Tibial artery (tissue), 4 donors: ENCODE measurements at regions not wholly inside any gene's neighbourhood (a gene's known extent, or its start where the extent isn't known, plus 50 kb on each side); places are given as distances from the start of the nearest gene placed in this dataset.
"Not testable (repeated sequence)": the region's sequence is repeated elsewhere in the genome, so short reads cannot be mapped to it uniquely, and the experiment has no call there.

Source experiments
- DNase-seq, 2 donors: peaks; one replicate each; pipeline ENCODE4 v3.0.0-alpha.2; 2019
- H3K27ac ChIP-seq, 2 donors: fragments of 200-600 bp; sonication (generic) in 1 of 2; 1 replicate in 1 of 2; 2 replicates in 1 of 2; pipeline ENCODE4 v1.5.1; 2018 to 2019; ENCODE audit warnings: mild to moderate bottlenecking in 1 of 2
- H3K27me3 ChIP-seq, 2 donors: fragments of 200-600 bp; sonication (generic) in 1 of 2; one replicate each; pipeline versions ENCODE4 v1.5.1 to v1.6.0; 2016 to 2019
- H3K36me3 ChIP-seq, 3 donors: fragments of 200-600 bp; sonication (generic) in 2 of 3; one replicate each; pipeline ENCODE4 v1.5.1; 2016 to 2019; ENCODE audit warnings: mild to moderate bottlenecking in 2 of 3
- H3K4me1 ChIP-seq, 4 donors: fragments of 200-600 bp; sonication (generic) in 2 of 4; 1 replicate in 3 of 4; 2 replicates in 1 of 4; pipeline ENCODE4 v1.5.1; 2016 to 2019
- H3K4me3 ChIP-seq, 2 donors: fragments of 200-600 bp; sonication (generic) in 1 of 2; 1 replicate in 1 of 2; 2 replicates in 1 of 2; pipeline ENCODE4 v1.5.1; 2018 to 2019; ENCODE audit warnings: mild to moderate bottlenecking in 2 of 2
- H3K9me3 ChIP-seq, 3 donors: fragments of 200-600 bp; sonication (generic) in 1 of 3; one replicate each; pipeline ENCODE4 v1.5.1; 2016 to 2019
- CTCF ChIP-seq, 2 experiments: fragments of 200-600 bp in 1 of 2; fragments of 450-650 bp in 1 of 2; IDR thresholded peaks; one replicate each; pipeline ENCODE4 v1.5.1; 2017 to 2019; ENCODE audit warnings: antibody characterized with exemption in 2 of 2, mild to moderate bottlenecking in 1 of 2, moderate library complexity in 1 of 2
- intact Hi-C: fragments of 100-400 bp; cut with DNase I; formaldehyde crosslinking; loops from one replicate; pipeline ENCODE4 v1.15.0; 2023; ENCODE audit warnings: low total_unique reads

DNA sequence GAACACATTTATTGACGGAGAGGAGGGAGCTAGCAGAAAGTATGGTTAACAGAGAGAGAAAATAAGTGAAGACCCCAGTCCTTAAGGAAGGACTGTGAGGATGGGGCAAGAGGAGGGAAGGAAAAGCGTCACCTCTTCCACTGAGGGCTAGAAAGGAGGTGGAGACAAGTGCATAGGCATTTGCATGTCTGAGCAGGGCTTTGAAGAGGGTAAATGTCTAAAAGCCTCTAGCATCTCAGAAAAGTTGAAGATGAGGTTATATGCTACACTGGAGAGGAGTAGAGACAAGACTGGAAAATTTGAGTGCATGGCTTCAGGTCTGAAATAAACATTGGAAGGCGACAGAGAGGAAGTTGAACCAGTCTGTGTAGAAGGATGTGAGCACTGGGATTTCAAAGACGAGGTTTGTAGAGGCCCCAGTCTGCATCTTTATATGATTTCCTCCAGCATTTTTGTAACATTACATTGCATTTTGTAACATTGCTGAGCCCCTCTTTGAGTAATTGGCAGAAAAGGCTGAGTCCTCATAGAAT is 98.5 kb upstream of the IFNG-AS1 start:
- Histone ChIP-seq H3K4me1 (peaks cover 0 to 15% (median 7%) of the 10 kb centered on the region in 4 donors), H3K27ac (no peak overlapping the region), H3K4me3 (no peak overlapping the region), H3K27me3 (no peaks in the 10 kb centered on the region), H3K9me3 (no peaks in the 10 kb centered on the region), H3K36me3 (no peaks in the 10 kb centered on the region)
- no peak for TF ChIP-seq CTCF (IDR thresholded peaks at IDR 0.05)
- intact Hi-C loops = no loop called here
- DNase-seq = no peak

GRCh38 chr12:67891596-67891995 is 97.7 kb upstream of the IFNG-AS1 start:
- no peak for TF ChIP-seq CTCF (IDR thresholded peaks at IDR 0.05)
- H3K4me1 ChIP-seq = peaks cover 0 to 15% (median 7%) of the 10 kb centered on the region in 4 donors
- no peak overlapping the region for H3K27ac ChIP-seq
- no peaks in the 10 kb centered on the region for H3K9me3 ChIP-seq
- no peaks in the 10 kb centered on the region for H3K36me3 ChIP-seq
- no peak for DNase-seq
- H3K27me3 ChIP-seq = no peaks in the 10 kb centered on the region
- no peak overlapping the region for H3K4me3 ChIP-seq
- intact Hi-C loops = no loop called here

DNA sequence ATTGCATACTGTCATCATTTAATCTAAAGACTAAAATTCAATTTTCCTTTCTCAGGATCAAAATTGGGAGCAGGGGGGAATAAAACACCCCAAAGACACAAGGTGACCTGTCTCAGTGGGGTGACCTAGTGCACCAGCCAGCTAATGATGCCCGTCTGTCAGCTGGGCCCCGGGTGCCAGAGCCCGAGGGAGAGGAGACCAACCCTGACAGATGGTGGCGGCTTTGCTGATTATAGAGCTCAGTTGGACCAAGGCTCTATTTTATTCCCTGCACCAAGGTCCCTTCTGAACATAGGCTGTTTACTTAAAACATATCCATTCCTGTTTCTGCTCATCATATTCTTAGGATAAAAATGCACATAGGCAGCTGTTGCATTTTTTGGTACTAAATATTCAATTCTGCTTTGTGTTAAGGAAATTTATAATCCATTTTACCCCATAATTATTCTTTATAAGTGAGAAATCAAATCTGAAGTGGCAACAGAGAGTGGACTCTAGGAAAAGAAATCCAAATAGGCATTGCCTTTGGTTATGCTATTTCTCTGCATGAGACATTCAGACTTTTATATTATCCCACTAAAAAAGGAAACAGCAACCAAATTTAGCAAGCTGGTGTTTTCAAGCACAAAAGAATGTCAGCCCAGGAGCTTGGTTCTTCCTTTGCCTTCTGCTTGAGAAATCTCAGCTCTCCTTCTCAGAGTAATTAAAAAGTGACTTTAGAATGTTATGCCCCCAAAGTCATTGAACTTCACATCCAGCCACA is 96.8 kb upstream of the IFNG-AS1 start:
- Histone ChIP-seq H3K36me3 (no peaks in the 10 kb centered on the region), H3K9me3 (no peaks in the 10 kb centered on the region), H3K27me3 (no peaks in the 10 kb centered on the region), H3K27ac (peak overlapping the region; percentile 19 to 24), H3K4me1 (peaks cover 0 to 15% (median 7%) of the 10 kb centered on the region in 4 donors), H3K4me3 (no peak overlapping the region)
- DNase-seq = no peak
- TF ChIP-seq CTCF (IDR thresholded peaks at IDR 0.05) = no peak
- intact Hi-C loops = no loop called here

GRCh38 chr12:67893022-67893580 is 96.1 kb upstream of the IFNG-AS1 start:
- TF ChIP-seq CTCF (IDR thresholded peaks at IDR 0.05) = no peak
- peaks cover 0 to 15% (median 7%) of the 10 kb centered on the region in 4 donors for H3K4me1 ChIP-seq
- intact Hi-C loops = no loop called here
- H3K27ac ChIP-seq = peak overlapping the region; percentile 19 to 24
- H3K27me3 ChIP-seq = no peaks in the 10 kb centered on the region
- H3K9me3 ChIP-seq = no peaks in the 10 kb centered on the region
- no peak overlapping the region for H3K4me3 ChIP-seq
- no peak for DNase-seq
- H3K36me3 ChIP-seq = no peaks in the 10 kb centered on the region

DNA sequence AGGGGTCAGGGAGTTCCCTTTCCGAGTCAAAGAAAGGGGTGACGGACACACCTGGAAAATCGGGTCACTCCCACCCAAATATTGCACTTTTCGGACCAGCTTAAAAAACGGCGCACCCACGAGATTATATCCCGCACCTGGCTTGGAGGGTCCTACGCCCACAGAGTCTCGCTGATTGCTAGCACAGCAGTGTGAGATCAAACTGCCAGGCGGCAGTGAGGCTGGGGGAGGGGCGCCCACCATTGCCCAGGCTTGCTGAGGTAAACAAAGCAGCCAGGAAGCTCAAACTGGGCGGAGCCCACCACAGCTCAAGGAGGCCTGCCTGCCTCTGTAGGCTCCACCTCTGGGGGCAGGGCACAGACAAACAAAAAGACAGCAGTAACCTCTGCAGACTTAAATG is 88.8 kb upstream of the IFNG-AS1 start:
- H3K4me3 ChIP-seq, H3K27ac ChIP-seq, H3K36me3 ChIP-seq, DNase-seq, H3K9me3 ChIP-seq, H3K4me1 ChIP-seq, intact Hi-C loops, H3K27me3 ChIP-seq: not testable (repeated sequence)

GRCh38 chr12:67909091-67909531 is 80.1 kb upstream of the IFNG-AS1 start:
- H3K4me3 ChIP-seq = no peak overlapping the region
- no peaks in the 10 kb centered on the region for H3K36me3 ChIP-seq
- no peaks in the 10 kb centered on the region for H3K9me3 ChIP-seq
- no peak for TF ChIP-seq CTCF (IDR thresholded peaks at IDR 0.05)
- intact Hi-C loops = no loop called here
- DNase-seq = no peak
- H3K27ac ChIP-seq = peak overlapping the region in 1 of 2 donors; percentile 30
- H3K4me1 ChIP-seq = peaks cover 0 to 25% (median 0%) of the 10 kb centered on the region in 4 donors
- no peaks in the 10 kb centered on the region for H3K27me3 ChIP-seq
